ENCODE measurements at regions not wholly inside any gene's neighbourhood (a gene's known extent, or its start where the extent isn't known, plus 50 kb on each side); places are given as distances from the start of the nearest gene placed in this dataset.
"Not testable (repeated sequence)": the region's sequence is repeated elsewhere in the genome, so short reads cannot be mapped to it uniquely, and the experiment has no call there.

GRCh38 chr5:109630093-109630492, 59.6 kb upstream of the MAN2A1 start:
- DNase-seq (ENCODE audit: low read depth), result no peak

DNA sequence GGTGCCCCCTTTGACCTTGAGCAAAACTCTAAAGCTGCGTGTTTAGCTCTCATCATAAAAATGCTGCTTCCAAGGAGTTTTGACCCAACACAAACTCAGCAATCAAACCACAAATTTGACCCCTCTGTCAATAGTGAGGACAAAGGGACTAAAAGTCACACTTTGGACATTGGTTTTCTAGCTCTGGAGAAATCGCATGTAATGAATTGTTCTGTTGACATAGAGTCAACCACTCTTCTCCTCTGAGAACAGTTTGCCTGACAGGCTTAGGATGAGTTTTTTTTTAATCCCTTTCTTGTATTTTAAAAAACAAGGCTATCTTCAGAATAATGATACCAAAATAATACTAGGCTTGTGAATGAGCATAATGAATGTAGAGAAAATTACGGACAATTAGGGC, 61.1 kb upstream of the MAN2A1 start:
- DNase-seq (ENCODE audit: low read depth), result no peak

DNA sequence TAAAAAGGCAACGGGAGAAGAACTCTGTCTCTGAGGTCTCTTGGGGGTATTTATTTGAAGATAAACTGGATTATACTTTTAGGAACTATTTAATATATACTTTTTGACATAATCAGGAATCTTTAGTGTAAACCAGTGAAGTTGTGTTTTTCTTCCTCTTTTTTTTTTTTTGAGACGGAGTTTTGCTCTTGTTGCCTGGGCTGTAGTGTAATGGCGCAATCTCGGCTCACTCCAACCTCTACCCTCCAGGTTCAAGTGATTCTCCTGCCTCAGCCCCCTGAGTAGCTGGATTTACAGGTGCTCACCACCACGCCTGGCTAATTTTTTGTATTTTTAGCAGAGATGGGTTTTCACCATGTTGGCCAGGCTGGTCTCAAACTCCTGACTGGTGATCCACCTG, 68.5 kb upstream of the MAN2A1 start:
- not testable (repeated sequence) for DNase-seq (ENCODE audit: low read depth)

DNA sequence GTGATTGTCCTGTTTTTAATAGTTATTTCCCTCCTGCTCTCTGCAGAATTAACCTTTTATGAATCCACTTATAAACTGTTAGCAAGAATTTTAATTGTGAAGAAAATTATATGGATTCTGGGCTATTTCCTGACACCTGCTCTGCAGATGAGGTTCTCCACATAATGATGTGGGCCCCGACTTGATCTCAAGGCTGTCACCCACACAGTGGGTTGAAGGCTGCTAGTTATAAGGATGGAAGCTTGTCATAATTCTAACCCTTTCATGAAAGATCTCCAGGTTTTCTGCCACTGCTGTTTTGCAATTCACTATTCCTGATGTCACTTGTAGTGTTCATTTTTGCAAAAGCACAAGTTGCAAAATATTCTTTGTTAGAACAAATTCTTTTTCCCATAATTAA, 69.1 kb upstream of the MAN2A1 start:
- no peak for DNase-seq (ENCODE audit: low read depth)

DNA sequence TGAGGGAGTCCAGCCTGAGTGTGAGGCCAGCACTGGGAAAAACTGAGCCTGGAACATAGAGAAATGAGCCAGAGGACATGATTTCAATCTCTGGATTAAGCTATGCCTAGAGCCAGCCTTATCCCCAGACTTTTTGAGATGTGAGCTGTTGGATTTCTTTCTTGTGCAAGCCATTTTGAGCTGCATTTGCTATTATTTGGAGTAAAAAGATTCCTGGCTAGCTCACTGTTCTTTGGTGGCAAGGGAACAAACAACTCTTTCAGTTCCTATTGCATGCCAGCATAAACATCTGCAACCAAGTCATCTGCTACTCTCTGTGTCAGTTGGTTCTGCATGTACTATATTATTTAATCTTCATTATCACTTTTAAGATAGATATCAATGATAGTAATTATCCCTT, 70.1 kb upstream of the MAN2A1 start:
- no peak for DNase-seq (ENCODE audit: low read depth)

DNA sequence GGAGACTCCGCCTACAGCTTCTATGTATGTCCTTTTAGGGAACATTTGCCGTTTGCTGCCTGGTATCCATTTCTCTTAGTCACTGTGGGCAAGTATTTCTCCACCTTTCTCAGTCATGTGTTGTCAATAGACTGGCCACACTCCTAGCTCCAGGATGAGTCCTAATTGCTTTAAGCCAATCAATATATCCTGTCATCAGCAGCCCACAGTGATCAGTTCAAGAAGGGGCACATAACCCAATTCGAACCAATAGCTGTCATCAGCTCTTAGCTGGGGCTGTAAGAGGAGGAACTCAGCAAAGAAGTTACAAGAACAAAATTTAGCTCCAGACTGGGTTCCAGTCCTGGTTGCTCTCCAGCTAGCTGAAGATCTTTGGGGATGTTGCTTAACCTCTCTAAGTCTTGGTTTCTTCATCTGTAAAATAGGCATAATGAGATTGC, 70.7 kb upstream of the MAN2A1 start:
- DNase-seq (ENCODE audit: low read depth), result no peak

- DNase-seq (ENCODE audit: low read depth), result no peak
These were observed 74.7 kb upstream of the MAN2A1 start for GRCh38 chr5:109614981-109615380.

- DNase-seq (ENCODE audit: low read depth), result no peak
These were observed 75.4 kb upstream of the MAN2A1 start for GRCh38 chr5:109614301-109614700.

- no peak for DNase-seq (ENCODE audit: low read depth)
These were observed 77.3 kb upstream of the MAN2A1 start for GRCh38 chr5:109612278-109612905.

GRCh38 chr5:109611505-109611904, 78.2 kb upstream of the MAN2A1 start:
- no peak for DNase-seq (ENCODE audit: low read depth)

DNA sequence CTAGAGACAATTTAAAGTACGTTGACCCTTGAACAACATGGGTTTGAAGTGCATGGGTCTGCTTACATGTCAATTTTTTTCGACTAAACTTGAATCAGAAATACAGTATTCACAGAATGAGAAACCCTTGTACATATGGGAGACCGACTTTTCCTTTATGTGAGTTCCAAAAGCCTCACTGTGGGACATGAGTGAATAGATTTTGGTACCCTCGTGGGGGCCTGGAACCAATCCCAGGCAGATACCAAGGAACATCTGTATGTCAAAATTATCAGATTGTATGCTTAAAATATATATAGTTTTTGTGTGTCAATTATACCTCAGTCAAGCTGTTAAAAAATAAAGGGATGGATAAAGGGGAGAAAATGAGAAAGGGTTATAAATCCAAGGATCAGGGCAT, 78.7 kb upstream of the MAN2A1 start:
- no peak for DNase-seq (ENCODE audit: low read depth)

DNA sequence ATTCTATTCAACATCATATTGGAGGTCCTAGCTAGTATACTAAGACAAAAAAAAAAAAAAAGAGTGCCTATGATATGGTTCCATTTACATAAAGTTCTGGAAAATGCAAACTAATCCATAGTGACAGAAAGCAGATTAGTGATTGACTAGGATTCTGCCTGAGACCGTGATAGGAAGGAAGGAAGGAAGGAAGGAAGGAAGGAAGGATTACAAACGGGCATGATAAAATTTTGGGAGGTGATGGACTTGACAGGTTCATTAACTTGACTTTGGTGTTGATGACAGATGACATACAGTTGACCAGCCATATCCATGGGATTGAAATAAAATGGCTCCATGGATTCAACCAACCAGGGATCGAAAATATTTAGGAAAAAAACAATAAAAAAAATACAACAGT, 79.1 kb upstream of the MAN2A1 start:
- no peak for DNase-seq (ENCODE audit: low read depth)

DNA sequence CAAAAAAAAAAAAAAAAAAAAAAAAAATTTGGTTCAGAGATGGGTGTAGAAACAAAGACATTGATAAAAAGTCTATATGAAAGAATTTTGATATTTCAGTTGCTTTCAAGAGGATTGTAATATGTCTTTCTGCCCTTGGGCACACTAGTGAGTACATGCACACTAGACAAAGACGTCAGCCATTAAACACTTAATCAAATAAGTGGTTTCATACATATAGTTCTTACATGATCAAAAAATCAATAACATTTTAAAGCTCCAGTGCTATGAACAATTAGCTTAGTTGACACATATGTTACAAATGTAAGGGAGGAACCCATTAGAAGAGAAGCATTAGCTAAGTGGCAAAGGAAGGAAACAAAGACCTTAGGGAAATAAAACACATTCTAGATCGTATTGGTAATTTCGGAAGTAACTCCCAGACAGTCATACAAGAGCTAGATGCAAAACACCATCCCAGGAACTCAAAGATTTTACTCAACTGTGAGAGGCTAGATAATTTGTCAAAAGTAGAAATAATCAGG, 84.5 kb upstream of the MAN2A1 start:
- no peak for DNase-seq (ENCODE audit: low read depth)

DNA sequence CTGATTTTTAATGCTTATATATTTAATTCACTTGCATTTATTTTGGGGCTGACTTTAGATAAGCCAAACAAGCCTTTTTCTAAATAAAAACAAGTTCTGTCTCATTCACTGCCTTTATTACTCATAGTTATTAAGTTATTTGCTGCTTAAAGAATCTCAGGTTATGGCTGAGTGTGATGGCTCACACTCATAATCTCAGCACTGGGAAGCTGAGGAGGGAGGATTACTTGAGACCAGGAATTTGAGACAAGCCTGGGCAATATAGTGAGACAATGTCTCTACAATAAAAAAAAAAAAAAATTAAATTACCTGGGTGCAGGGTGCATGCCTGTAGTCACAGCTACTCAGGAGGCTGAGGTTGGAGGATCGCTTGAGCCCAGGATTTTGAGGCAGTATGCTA, 85.0 kb upstream of the MAN2A1 start:
- DNase-seq (ENCODE audit: low read depth), result no peak

GRCh38 chr5:109601736-109602135, 88.0 kb upstream of the MAN2A1 start:
- DNase-seq (ENCODE audit: low read depth), result no peak

DNA sequence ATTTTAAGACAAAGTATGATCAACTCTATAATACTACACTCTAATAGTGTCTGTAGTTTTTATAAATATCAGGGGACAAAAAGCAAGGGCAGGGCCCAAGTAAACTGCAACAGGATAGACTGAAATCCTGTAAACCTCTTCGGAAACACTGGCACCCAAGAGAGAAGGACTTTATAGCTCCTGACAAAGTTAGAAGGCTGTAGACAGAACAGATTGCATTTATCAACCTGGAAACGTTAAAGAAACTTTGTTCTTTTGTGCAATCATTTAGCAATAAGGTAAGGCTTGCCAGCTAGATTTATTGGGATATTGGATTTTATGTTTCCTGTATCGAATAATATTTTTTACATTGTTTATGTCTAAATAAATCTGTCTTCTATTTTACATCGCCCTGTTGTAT, 91.8 kb upstream of the MAN2A1 start:
- no peak for DNase-seq (ENCODE audit: low read depth)

DNA sequence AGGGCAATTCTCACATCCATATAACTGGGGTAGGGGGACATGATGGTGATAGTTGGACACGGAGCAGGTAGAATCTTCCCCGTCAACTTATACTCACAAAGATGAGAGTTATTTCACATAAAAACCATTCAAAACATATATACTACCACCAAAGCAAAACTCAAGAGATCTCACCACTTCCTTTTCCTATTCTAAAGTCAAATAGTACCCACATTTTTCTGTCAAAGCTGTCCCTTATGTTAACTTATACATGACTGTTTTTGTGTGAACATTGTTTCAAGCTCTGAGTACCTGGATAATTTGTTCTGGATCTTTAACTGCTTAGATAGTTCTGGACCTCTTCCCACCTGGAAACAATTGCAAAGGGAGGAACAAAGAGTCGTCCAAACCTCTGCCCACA, 95.5 kb upstream of the MAN2A1 start:
- no peak for DNase-seq (ENCODE audit: low read depth)

DNA sequence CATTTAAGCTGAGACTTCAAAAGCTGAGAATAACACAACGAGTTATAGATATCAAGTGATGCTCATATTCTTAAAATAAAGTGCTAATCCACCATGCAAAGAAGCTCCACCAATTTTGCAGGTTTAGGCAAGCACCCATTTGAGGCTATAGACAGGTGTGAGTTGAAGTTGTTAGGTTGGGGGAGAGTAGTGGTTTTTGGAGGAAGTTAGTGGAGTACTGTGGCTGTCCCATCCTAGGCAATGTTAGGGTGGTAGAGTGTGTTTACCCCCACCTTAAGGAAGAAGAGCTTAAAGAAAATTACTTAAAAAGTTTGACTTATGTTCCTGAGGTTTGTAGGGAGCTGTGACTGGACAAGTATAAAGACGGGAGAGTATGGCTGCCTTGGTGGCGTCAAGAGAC, 98.9 kb upstream of the MAN2A1 start:
- DNase-seq (ENCODE audit: low read depth), result no peak

DNA sequence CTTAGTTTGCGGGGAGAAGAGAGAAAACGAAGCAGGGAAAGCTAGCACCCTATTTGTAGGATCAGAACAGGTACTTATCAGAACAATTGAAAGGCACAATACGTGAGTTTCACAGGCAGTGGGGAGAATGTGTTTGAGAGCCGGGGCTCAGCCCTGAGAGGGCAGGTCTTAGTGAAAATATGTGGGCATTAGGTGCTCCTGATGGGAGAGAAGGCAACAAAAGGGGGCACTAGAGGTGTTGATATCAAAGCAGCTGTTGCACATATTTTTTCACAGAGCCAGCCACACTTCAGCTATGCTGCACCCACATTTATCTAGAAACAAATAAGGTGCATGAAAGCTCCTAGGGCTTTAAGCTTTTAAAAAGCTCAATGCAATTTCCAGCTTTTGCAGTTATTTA, 99.7 kb upstream of the MAN2A1 start:
- no peak for DNase-seq (ENCODE audit: low read depth)

GRCh38 chr5:109589239-109589638, 100.5 kb upstream of the MAN2A1 start:
- DNase-seq (ENCODE audit: low read depth), result no peak

DNA sequence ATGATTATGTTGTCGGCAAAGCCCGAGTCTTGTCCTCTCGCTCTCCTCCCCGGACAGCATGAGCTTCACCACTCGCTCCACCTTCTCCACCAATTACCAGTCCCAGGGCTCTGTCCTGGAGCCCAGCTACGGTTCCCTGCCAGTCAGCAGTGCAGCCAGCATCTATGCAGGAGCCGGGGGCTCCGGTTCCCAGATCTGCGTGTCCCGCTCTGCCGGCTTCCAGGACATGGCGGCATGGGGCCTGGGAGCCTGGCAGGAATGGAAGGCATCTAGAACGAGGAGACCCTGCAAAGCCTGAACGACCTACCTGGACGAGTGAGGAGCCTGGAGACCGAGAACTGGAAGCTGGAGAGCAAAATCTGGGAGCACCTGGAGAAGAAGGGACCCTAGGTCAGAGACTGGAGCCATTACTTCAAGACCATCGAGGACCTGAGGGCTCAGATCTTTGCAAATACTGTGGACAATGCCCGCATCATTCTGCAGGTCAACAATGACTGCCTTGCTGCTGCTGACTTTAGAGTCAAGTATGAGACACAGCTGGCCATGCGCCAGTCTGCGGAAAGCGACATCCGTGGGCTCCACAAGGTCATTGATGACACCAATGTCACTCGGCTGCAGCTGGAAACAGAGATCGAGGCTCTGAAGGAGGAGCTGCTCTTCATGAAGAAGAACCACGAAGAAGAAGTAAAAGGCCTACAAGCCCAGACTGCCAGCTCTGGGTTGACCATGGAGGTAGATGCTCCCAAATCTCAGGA, 101.3 kb upstream of the MAN2A1 start:
- no peak for DNase-seq (ENCODE audit: low read depth)

DNA sequence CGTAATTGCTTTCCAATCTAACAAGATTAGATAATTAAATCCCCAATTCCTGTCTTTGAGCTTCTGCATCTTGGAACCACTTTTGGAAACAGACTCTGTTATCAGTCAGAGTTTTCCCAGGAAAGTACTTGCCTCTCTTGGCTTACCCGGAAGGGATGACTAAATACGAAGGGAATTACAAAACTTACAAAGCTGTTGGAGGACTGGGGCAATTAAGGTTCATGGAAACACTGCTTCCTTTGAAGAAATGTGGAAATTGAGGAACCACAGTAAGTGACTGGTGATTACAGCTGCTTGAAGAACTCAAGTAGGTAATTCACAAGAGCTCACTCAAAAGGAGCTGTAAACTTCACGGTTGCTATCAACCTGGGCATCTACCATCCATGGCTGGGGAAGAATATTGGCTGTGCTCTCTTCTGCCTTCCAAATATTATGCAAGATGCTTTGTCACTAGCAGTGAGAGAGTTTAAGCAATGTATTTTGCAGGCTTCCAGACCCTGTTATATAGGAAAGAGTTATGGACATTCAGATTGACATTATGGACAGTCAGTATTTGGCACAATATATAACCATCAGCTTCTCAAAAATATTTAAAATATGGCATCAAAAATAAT, 104.6 kb upstream of the MAN2A1 start:
- DNase-seq (ENCODE audit: low read depth), result no peak

- DNase-seq (ENCODE audit: low read depth), result no peak
These were observed 109.5 kb upstream of the MAN2A1 start for GRCh38 chr5:109580225-109580624.

Data from stimulated activated CD4-positive, alpha-beta T cell treated with anti-CD3 and anti-CD28 coated beads, Interleukin-2, amount 100 ng/mL, for 4 hours (primary cell).